HL-60 (cell line): ENCODE measurements at regions not wholly inside any gene's neighbourhood (a gene's known extent, or its start where the extent isn't known, plus 50 kb on each side); places are given as distances from the start of the nearest gene placed in this dataset.

Source experiments
- DNase-seq, 2 experiments: peaks; one replicate each; pipeline ENCODE4 v3.0.0-alpha.2; 2010 to 2020; ENCODE audit warnings: low read depth in 1 of 2, low spot score in 1 of 2
- H3K27ac ChIP-seq: fragments of 250-450 bp; sonication (Bioruptor Pico); replicated peaks from 2 replicates; pipeline ENCODE4 v1.5.1; 2020; ENCODE audit warnings: mild to moderate bottlenecking, moderate library complexity
- H3K27me3 ChIP-seq: fragments of 250-450 bp; sonication (Bioruptor Pico); 2 replicates; pipeline ENCODE4 v1.5.1; 2021; ENCODE audit warnings: mild to moderate bottlenecking, moderate library complexity; ENCODE audit not compliant: insufficient read depth, poor library complexity, severe bottlenecking
- H3K4me3 ChIP-seq: replicated peaks from 2 replicates; pipeline ENCODE4 v1.5.1; 2011; ENCODE audit warnings: mild to moderate bottlenecking, control low read depth, low read length; ENCODE audit not compliant: insufficient read depth
- GABPA ChIP-seq: IDR thresholded peaks from 2 replicates; pipeline ENCODE4 v1.6.1; 2012; ENCODE audit warnings: low read depth
- POLR2AphosphoS5 ChIP-seq: IDR thresholded peaks from 2 replicates; pipeline ENCODE4 v1.6.1; 2012; ENCODE audit warnings: low read depth
- SPI1 ChIP-seq: IDR thresholded peaks from 2 replicates; pipeline ENCODE4 v1.6.1; 2012; ENCODE audit warnings: low read depth, mild to moderate bottlenecking, borderline replicate concordance
- TF ChIP-seq, protein P1 (sequence below): IDR thresholded peaks from one replicate; pipeline ENCODE4 v1.5.1; 2011; ENCODE audit warnings: low read length, control low read depth, inconsistent platforms; ENCODE audit not compliant: insufficient read depth
- TF ChIP-seq, protein P2 (sequence below): IDR thresholded peaks from 2 replicates; pipeline ENCODE4 v1.6.1; 2012; ENCODE audit warnings: low read depth; ENCODE audit not compliant: insufficient replicate concordance

DNA sequence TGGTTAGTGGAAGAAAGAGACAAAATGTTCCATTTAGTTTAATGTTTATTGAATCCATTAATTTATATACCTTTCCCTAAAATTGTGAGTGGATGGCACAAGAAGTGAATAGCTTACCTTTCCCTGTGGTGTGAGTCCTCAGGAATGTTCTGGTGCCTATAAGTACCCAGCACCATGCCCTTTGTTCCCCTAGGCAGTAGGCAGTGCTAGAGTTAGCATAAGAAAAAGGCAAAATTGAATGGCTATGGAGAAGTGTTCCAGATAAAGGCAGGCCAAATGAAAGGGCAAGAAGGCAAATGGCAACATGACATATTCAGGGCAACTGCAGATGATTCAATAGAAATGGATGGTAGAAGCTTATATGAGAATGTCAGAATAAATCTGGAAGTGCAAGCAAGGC, 370.8 kb upstream of the PTGER4 start:
- DNase-seq: no peak
- TF ChIP-seq GABPA (no peak), POLR2AphosphoS5 (no peak), SPI1 (no peak)
- TF ChIP-seq, protein P1, sequence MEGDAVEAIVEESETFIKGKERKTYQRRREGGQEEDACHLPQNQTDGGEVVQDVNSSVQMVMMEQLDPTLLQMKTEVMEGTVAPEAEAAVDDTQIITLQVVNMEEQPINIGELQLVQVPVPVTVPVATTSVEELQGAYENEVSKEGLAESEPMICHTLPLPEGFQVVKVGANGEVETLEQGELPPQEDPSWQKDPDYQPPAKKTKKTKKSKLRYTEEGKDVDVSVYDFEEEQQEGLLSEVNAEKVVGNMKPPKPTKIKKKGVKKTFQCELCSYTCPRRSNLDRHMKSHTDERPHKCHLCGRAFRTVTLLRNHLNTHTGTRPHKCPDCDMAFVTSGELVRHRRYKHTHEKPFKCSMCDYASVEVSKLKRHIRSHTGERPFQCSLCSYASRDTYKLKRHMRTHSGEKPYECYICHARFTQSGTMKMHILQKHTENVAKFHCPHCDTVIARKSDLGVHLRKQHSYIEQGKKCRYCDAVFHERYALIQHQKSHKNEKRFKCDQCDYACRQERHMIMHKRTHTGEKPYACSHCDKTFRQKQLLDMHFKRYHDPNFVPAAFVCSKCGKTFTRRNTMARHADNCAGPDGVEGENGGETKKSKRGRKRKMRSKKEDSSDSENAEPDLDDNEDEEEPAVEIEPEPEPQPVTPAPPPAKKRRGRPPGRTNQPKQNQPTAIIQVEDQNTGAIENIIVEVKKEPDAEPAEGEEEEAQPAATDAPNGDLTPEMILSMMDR: no peak
- TF ChIP-seq, protein P2, sequence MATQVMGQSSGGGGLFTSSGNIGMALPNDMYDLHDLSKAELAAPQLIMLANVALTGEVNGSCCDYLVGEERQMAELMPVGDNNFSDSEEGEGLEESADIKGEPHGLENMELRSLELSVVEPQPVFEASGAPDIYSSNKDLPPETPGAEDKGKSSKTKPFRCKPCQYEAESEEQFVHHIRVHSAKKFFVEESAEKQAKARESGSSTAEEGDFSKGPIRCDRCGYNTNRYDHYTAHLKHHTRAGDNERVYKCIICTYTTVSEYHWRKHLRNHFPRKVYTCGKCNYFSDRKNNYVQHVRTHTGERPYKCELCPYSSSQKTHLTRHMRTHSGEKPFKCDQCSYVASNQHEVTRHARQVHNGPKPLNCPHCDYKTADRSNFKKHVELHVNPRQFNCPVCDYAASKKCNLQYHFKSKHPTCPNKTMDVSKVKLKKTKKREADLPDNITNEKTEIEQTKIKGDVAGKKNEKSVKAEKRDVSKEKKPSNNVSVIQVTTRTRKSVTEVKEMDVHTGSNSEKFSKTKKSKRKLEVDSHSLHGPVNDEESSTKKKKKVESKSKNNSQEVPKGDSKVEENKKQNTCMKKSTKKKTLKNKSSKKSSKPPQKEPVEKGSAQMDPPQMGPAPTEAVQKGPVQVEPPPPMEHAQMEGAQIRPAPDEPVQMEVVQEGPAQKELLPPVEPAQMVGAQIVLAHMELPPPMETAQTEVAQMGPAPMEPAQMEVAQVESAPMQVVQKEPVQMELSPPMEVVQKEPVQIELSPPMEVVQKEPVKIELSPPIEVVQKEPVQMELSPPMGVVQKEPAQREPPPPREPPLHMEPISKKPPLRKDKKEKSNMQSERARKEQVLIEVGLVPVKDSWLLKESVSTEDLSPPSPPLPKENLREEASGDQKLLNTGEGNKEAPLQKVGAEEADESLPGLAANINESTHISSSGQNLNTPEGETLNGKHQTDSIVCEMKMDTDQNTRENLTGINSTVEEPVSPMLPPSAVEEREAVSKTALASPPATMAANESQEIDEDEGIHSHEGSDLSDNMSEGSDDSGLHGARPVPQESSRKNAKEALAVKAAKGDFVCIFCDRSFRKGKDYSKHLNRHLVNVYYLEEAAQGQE: no peak

DNA sequence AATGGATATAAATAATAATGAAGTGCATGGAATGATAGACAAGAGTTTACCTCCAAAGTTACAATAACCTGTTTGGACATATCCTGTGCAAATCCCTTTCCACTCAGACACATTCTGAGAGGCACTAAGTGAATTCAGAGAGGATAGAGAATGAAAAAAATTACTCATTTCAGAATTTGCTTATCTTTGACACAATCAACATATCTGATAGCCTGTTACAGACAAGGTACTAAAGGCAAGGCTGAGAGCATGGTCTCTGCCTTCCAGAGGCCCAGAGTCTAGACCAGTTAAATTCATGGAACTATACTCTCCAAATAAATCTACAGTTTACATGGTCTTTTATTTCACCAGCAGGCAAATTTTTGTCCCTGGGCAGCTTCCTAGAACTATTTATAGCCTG, 371.8 kb upstream of the PTGER4 start:
- H3K27ac ChIP-seq: no peak overlapping the region
- H3K27me3 ChIP-seq: no peaks in the 10 kb centered on the region
- H3K4me3 ChIP-seq: no peak overlapping the region
- no peak for DNase-seq
- TF ChIP-seq GABPA (no peak), POLR2AphosphoS5 (no peak), SPI1 (no peak)
- TF ChIP-seq, protein P2: no peak
- TF ChIP-seq, protein P1: no peak

More for the DNA sequence above, 370.8 kb upstream of the PTGER4 start:
- no peak overlapping the region for H3K4me3 ChIP-seq
- no peaks in the 10 kb centered on the region for H3K27me3 ChIP-seq
- H3K27ac ChIP-seq: no peak overlapping the region

DNA sequence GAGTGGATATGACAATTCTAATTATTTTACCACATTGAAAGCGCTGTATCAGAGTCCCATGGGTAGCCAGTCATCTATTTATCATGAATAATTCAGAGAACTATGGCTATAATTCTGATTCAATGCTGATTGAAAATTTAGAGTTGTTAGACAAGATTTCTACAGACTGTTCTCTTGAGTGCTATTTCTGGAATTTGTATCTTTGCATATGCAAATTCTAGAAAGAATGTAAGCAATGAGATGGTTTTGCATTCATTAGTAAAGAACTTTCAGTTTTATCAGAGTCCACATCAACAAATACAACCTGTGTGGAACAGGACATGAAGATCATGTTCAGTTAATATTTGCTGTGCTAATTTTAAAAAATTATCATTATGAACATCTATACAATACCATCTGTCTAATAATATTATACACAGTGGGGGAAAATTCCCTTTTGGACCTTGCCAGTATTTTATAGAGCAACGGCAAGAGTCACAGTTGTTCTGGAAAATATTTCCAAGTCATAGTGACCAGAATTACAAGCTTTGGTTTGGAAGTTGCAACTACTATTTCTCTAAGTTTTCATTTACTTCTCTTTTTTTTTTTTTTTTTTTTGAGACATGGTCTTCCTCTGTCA, 372.7 kb upstream of the PTGER4 start:
- Histone ChIP-seq H3K4me3 (no peak overlapping the region), H3K27ac (no peak overlapping the region), H3K27me3 (no peaks in the 10 kb centered on the region)
- TF ChIP-seq, protein P1: no peak
- no peak for TF ChIP-seq SPI1
- TF ChIP-seq GABPA: no peak
- TF ChIP-seq POLR2AphosphoS5: no peak
- TF ChIP-seq, protein P2: no peak
- DNase-seq: no peak
